Endothelial cell of umbilical vein (primary cell): ENCODE measurements at regions not wholly inside any gene's neighbourhood (a gene's known extent, or its start where the extent isn't known, plus 50 kb on each side); places are given as distances from the start of the nearest gene placed in this dataset.

Source experiments
- EZH2 ChIP-seq: IDR thresholded peaks from 2 replicates; pipeline ENCODE4 v1.6.1; 2012; ENCODE audit warnings: borderline replicate concordance, low read depth, mild to moderate bottlenecking, moderate library complexity, low read length, inconsistent platforms; ENCODE audit not compliant: severe bottlenecking
- FOS ChIP-seq: IDR thresholded peaks from 2 replicates; pipeline ENCODE4 v1.6.1; 2011; ENCODE audit warnings: mild to moderate bottlenecking, low read length, moderate library complexity, borderline replicate concordance; ENCODE audit not compliant: insufficient read depth
- GATA2 ChIP-seq: IDR thresholded peaks from 2 replicates; pipeline ENCODE4 v1.7.0; 2011; ENCODE audit warnings: low read depth, mild to moderate bottlenecking, moderate library complexity, mixed read lengths, low read length; ENCODE audit not compliant: insufficient read length, insufficient read depth
- MAX ChIP-seq: IDR thresholded peaks from 2 replicates; pipeline ENCODE4 v1.6.1; 2011; ENCODE audit not compliant: insufficient read depth, insufficient read length
- POLR2A ChIP-seq: IDR thresholded peaks from 2 replicates; pipeline ENCODE4 v1.6.1; 2012; ENCODE audit warnings: low read depth, mild to moderate bottlenecking, control low read depth, low read length
- POLR2AphosphoS5 ChIP-seq: IDR thresholded peaks from 2 replicates; pipeline ENCODE4 v1.6.1; 2012; ENCODE audit warnings: low read depth, mild to moderate bottlenecking, control low read depth, low read length, moderate library complexity; ENCODE audit not compliant: insufficient read depth
- TF ChIP-seq, protein P1 (sequence below), 2 donors: IDR thresholded peaks; 1 replicate in 1 of 2; 2 replicates in 1 of 2; pipeline ENCODE4 v1.5.1; 2011; ENCODE audit warnings: low read length in 2 of 2, mild to moderate bottlenecking in 2 of 2, moderate library complexity in 2 of 2, control low read depth in 1 of 2, inconsistent platforms in 1 of 2, low read depth in 1 of 2; ENCODE audit not compliant: insufficient read depth in 1 of 2; ENCODE audit errors: extremely low read depth in 1 of 2

- TF ChIP-seq, protein P1, sequence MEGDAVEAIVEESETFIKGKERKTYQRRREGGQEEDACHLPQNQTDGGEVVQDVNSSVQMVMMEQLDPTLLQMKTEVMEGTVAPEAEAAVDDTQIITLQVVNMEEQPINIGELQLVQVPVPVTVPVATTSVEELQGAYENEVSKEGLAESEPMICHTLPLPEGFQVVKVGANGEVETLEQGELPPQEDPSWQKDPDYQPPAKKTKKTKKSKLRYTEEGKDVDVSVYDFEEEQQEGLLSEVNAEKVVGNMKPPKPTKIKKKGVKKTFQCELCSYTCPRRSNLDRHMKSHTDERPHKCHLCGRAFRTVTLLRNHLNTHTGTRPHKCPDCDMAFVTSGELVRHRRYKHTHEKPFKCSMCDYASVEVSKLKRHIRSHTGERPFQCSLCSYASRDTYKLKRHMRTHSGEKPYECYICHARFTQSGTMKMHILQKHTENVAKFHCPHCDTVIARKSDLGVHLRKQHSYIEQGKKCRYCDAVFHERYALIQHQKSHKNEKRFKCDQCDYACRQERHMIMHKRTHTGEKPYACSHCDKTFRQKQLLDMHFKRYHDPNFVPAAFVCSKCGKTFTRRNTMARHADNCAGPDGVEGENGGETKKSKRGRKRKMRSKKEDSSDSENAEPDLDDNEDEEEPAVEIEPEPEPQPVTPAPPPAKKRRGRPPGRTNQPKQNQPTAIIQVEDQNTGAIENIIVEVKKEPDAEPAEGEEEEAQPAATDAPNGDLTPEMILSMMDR (IDR thresholded peaks at IDR 0.05; ENCODE audit: extremely low read depth in 1 of 2, insufficient read depth in 1 of 2, low read depth in 1 of 2, low read length in 2 of 2), result no peak
- no peak for TF ChIP-seq EZH2
- TF ChIP-seq POLR2A, result no peak
- no peak for TF ChIP-seq POLR2AphosphoS5
- TF ChIP-seq MAX, result no peak
- no peak for TF ChIP-seq FOS
- no peak for TF ChIP-seq GATA2
These were observed 1135.7 kb upstream of the CADM2 start for GRCh38 chr3:83823095-83823494.
